ENCODE measurements at regions not wholly inside any gene's neighbourhood (a gene's known extent, or its start where the extent isn't known, plus 50 kb on each side); places are given as distances from the start of the nearest gene placed in this dataset.

- Mint-ChIP-seq H3K36me3 (ENCODE audit: low read depth) (no peaks in the 10 kb centered on the region), H3K9me3 (no peaks in the 10 kb centered on the region), H3K4me1 (no peaks in the 10 kb centered on the region), H3K27ac (no peak overlapping the region), H3K4me3 (no peak overlapping the region), H3K27me3 (ENCODE audit: low read depth, poor library complexity) (no peaks in the 10 kb centered on the region)
- TF ChIP-seq CTCF (IDR thresholded peaks at IDR 0.05): no peak
- no peak for DNase-seq
These were observed 306.5 kb upstream of the ITGA1 start for GRCh38 chr5:52481201-52481600.

GRCh38 chr5:52481851-52482250 is 305.9 kb upstream of the ITGA1 start:
- H3K27ac Mint-ChIP-seq: no peak overlapping the region
- TF ChIP-seq CTCF (IDR thresholded peaks at IDR 0.05): no peak
- no peaks in the 10 kb centered on the region for H3K4me1 Mint-ChIP-seq
- no peaks in the 10 kb centered on the region for H3K27me3 Mint-ChIP-seq (ENCODE audit: low read depth, poor library complexity)
- no peaks in the 10 kb centered on the region for H3K36me3 Mint-ChIP-seq (ENCODE audit: low read depth)
- H3K4me3 Mint-ChIP-seq: no peak overlapping the region
- no peaks in the 10 kb centered on the region for H3K9me3 Mint-ChIP-seq
- no peak for DNase-seq

- TF ChIP-seq CTCF (IDR thresholded peaks at IDR 0.05): no peak
- no peak overlapping the region for H3K4me3 Mint-ChIP-seq
- H3K36me3 Mint-ChIP-seq (ENCODE audit: low read depth): no peaks in the 10 kb centered on the region
- H3K27me3 Mint-ChIP-seq (ENCODE audit: low read depth, poor library complexity): no peaks in the 10 kb centered on the region
- H3K9me3 Mint-ChIP-seq: no peaks in the 10 kb centered on the region
- no peak overlapping the region for H3K27ac Mint-ChIP-seq
- DNase-seq: no peak
- H3K4me1 Mint-ChIP-seq: no peaks in the 10 kb centered on the region
These were observed 296.5 kb upstream of the ITGA1 start for GRCh38 chr5:52491071-52491787.

- no peaks in the 10 kb centered on the region for H3K36me3 Mint-ChIP-seq (ENCODE audit: low read depth)
- H3K9me3 Mint-ChIP-seq: no peaks in the 10 kb centered on the region
- H3K4me1 Mint-ChIP-seq: no peaks in the 10 kb centered on the region
- no peak for TF ChIP-seq CTCF (IDR thresholded peaks at IDR 0.05)
- H3K27ac Mint-ChIP-seq: no peak overlapping the region
- no peak for DNase-seq
- H3K4me3 Mint-ChIP-seq: no peak overlapping the region
- no peaks in the 10 kb centered on the region for H3K27me3 Mint-ChIP-seq (ENCODE audit: low read depth, poor library complexity)
These were observed 295.9 kb upstream of the ITGA1 start for GRCh38 chr5:52491818-52492217.

- H3K27me3 Mint-ChIP-seq (ENCODE audit: low read depth, poor library complexity): peaks cover 4% of the 10 kb centered on the region
- no peak overlapping the region for H3K27ac Mint-ChIP-seq
- TF ChIP-seq CTCF (IDR thresholded peaks at IDR 0.05): no peak
- no peaks in the 10 kb centered on the region for H3K4me1 Mint-ChIP-seq
- H3K9me3 Mint-ChIP-seq: no peaks in the 10 kb centered on the region
- H3K36me3 Mint-ChIP-seq (ENCODE audit: low read depth): no peaks in the 10 kb centered on the region
- no peak overlapping the region for H3K4me3 Mint-ChIP-seq
- DNase-seq: no peak
These were observed 290.5 kb upstream of the ITGA1 start for GRCh38 chr5:52497133-52497693.

GRCh38 chr5:52498607-52499006 is 289.1 kb upstream of the ITGA1 start:
- Mint-ChIP-seq H3K27ac (no peak overlapping the region), H3K4me1 (peaks cover 5% of the 10 kb centered on the region), H3K36me3 (ENCODE audit: low read depth) (no peaks in the 10 kb centered on the region), H3K9me3 (no peaks in the 10 kb centered on the region), H3K27me3 (ENCODE audit: low read depth, poor library complexity) (peaks cover 4% of the 10 kb centered on the region), H3K4me3 (no peak overlapping the region)
- DNase-seq: no peak
- no peak for TF ChIP-seq CTCF (IDR thresholded peaks at IDR 0.05)
